ENCODE measurements at regions not wholly inside any gene's neighbourhood (a gene's known extent, or its start where the extent isn't known, plus 50 kb on each side); places are given as distances from the start of the nearest gene placed in this dataset.

GRCh38 chr13:64553411-64554129 lies 2676.6 kb downstream of the PCDH9 start:
- no peaks in the 10 kb centered on the region for H3K27me3 ChIP-seq
- 84% methylated on average over 2 of the region's 2 CpGs for WGBS (ENCODE audit: low lambda C conversion rate, missing lambda C conversion rate)
- H3K4me1 ChIP-seq (ENCODE audit: insufficient read depth), result no peaks in the 10 kb centered on the region
- H3K9me2 ChIP-seq (replicated peaks; ENCODE audit: insufficient read depth), result no peaks in the 10 kb centered on the region
- H4K20me1 ChIP-seq (ENCODE audit: insufficient read depth, poor library complexity, severe bottlenecking), result no peaks in the 10 kb centered on the region
- TF ChIP-seq EZH2phosphoT487 (IDR thresholded peaks at IDR 0.05; ENCODE audit: low read depth, severe bottlenecking, unreplicated experiment) (no peak), EZH2 (IDR thresholded peaks at IDR 0.05; ENCODE audit: borderline replicate concordance) (no peak), CTCF (IDR thresholded peaks at IDR 0.05; ENCODE audit: poor library complexity) (no peak)
- no peaks in the 10 kb centered on the region for H3K79me2 ChIP-seq
- H2AFZ ChIP-seq, result no peak overlapping the region
- no peak overlapping the region for H3K4me2 ChIP-seq
- H3K4me3 ChIP-seq, result no peak overlapping the region
- no peak overlapping the region for H3K27ac ChIP-seq
- no peaks in the 10 kb centered on the region for H3K9me3 ChIP-seq (ENCODE audit: low read depth)
- DNase-seq (ENCODE audit: low spot score), result no peak
- H3K36me3 ChIP-seq (replicated peaks; ENCODE audit: insufficient read depth, low read depth), result no peaks in the 10 kb centered on the region

GRCh38 chr13:64551755-64552154 lies 2678.4 kb downstream of the PCDH9 start:
- H4K20me1 ChIP-seq (ENCODE audit: insufficient read depth, poor library complexity, severe bottlenecking), result no peaks in the 10 kb centered on the region
- no peak overlapping the region for H3K4me2 ChIP-seq
- H3K79me2 ChIP-seq, result no peaks in the 10 kb centered on the region
- 57% methylated on average over 1 of the region's 1 CpG for WGBS (ENCODE audit: low lambda C conversion rate, missing lambda C conversion rate)
- H3K27me3 ChIP-seq, result no peaks in the 10 kb centered on the region
- H3K27ac ChIP-seq, result no peak overlapping the region
- H2AFZ ChIP-seq, result no peak overlapping the region
- TF ChIP-seq CTCF (IDR thresholded peaks at IDR 0.05; ENCODE audit: poor library complexity) (no peak), EZH2phosphoT487 (IDR thresholded peaks at IDR 0.05; ENCODE audit: low read depth, severe bottlenecking, unreplicated experiment) (no peak), EZH2 (IDR thresholded peaks at IDR 0.05; ENCODE audit: borderline replicate concordance) (no peak)
- no peaks in the 10 kb centered on the region for H3K9me3 ChIP-seq (ENCODE audit: low read depth)
- no peaks in the 10 kb centered on the region for H3K36me3 ChIP-seq (replicated peaks; ENCODE audit: insufficient read depth, low read depth)
- no peak overlapping the region for H3K4me3 ChIP-seq
- no peaks in the 10 kb centered on the region for H3K4me1 ChIP-seq (ENCODE audit: insufficient read depth)
- DNase-seq (ENCODE audit: low spot score), result no peak
- H3K9me2 ChIP-seq (replicated peaks; ENCODE audit: insufficient read depth), result no peaks in the 10 kb centered on the region

GRCh38 chr13:64546371-64546770 lies 2683.8 kb downstream of the PCDH9 start:
- Histone ChIP-seq H3K79me2 (no peaks in the 10 kb centered on the region), H4K20me1 (ENCODE audit: insufficient read depth, poor library complexity, severe bottlenecking) (no peaks in the 10 kb centered on the region), H3K36me3 (replicated peaks; ENCODE audit: insufficient read depth, low read depth) (no peaks in the 10 kb centered on the region), H3K9me3 (ENCODE audit: low read depth) (no peaks in the 10 kb centered on the region), H3K27ac (no peak overlapping the region), H2AFZ (no peak overlapping the region), H3K27me3 (no peaks in the 10 kb centered on the region), H3K4me1 (ENCODE audit: insufficient read depth) (no peaks in the 10 kb centered on the region), H3K4me3 (no peak overlapping the region), H3K9me2 (replicated peaks; ENCODE audit: insufficient read depth) (no peaks in the 10 kb centered on the region), H3K4me2 (no peak overlapping the region)
- WGBS (ENCODE audit: low lambda C conversion rate, missing lambda C conversion rate), result 100% methylated on average over 1 of the region's 1 CpG
- no peak for DNase-seq (ENCODE audit: low spot score)
- TF ChIP-seq EZH2phosphoT487 (IDR thresholded peaks at IDR 0.05; ENCODE audit: low read depth, severe bottlenecking, unreplicated experiment) (no peak), EZH2 (IDR thresholded peaks at IDR 0.05; ENCODE audit: borderline replicate concordance) (no peak), CTCF (IDR thresholded peaks at IDR 0.05; ENCODE audit: poor library complexity) (no peak)

Measured in hepatocyte (in vitro differentiated cells).